Astrocyte (in vitro differentiated cells and primary cell): ENCODE measurements at regions not wholly inside any gene's neighbourhood (a gene's known extent, or its start where the extent isn't known, plus 50 kb on each side); places are given as distances from the start of the nearest gene placed in this dataset.

ENCODE experiments used
- DNase-seq: peaks from one replicate; pipeline ENCODE4 v3.0.0-alpha.2; 2010; ENCODE audit warnings: low read depth
- FAIRE-seq: peaks from 2 replicates; lab custom pipeline; 2011; peaks lifted over from hg19 to GRCh38; lab: Jason Lieb, UNC
- H2AFZ ChIP-seq: 2 replicates; pipeline ENCODE4 v1.6.0; 2012; ENCODE audit warnings: low read depth, low read length, inconsistent platforms
- H3K27ac ChIP-seq: 2 replicates; pipeline ENCODE4 v1.5.1; 2011; ENCODE audit warnings: low read depth, low read length, inconsistent platforms
- H3K27me3 ChIP-seq: 2 replicates; pipeline ENCODE4 v1.6.0; 2011; ENCODE audit warnings: low read length, inconsistent platforms; ENCODE audit not compliant: insufficient read depth
- H3K36me3 ChIP-seq: 2 replicates; pipeline ENCODE4 v1.5.1; 2011; ENCODE audit warnings: low read length, inconsistent platforms; ENCODE audit not compliant: insufficient read depth
- H3K4me1 ChIP-seq: 2 replicates; pipeline ENCODE4 v1.5.1; 2011; ENCODE audit warnings: low read length, inconsistent platforms; ENCODE audit not compliant: insufficient read depth
- H3K4me2 ChIP-seq: 2 replicates; pipeline ENCODE4 v1.6.0; 2012; ENCODE audit warnings: low read length, inconsistent platforms
- H3K4me3 ChIP-seq: 2 replicates; pipeline ENCODE4 v1.5.1; 2011; ENCODE audit warnings: low read depth, mild to moderate bottlenecking, low read length, inconsistent platforms; ENCODE audit not compliant: insufficient read depth
- H3K79me2 ChIP-seq: 2 replicates; pipeline ENCODE4 v1.6.0; 2012; ENCODE audit warnings: mild to moderate bottlenecking, low read length, inconsistent platforms; ENCODE audit not compliant: insufficient read depth
- H3K9ac ChIP-seq: 2 replicates; pipeline ENCODE4 v1.6.0; 2012; ENCODE audit warnings: mild to moderate bottlenecking, low read length, inconsistent platforms
- H3K9me3 ChIP-seq: 2 replicates; pipeline ENCODE4 v1.5.1; 2012; ENCODE audit warnings: low read depth, mild to moderate bottlenecking, low read length, inconsistent platforms; ENCODE audit not compliant: insufficient read depth
- H4K20me1 ChIP-seq: 2 replicates; pipeline ENCODE4 v1.6.0; 2012; ENCODE audit warnings: low read length, inconsistent platforms; ENCODE audit not compliant: insufficient read depth
- H3K27ac Mint-ChIP-seq: one replicate; pipeline ENCODE4 v1.8.0; 2021; ENCODE audit warnings: mild to moderate bottlenecking, mixed read lengths; ENCODE audit not compliant: unreplicated experiment
- H3K27me3 Mint-ChIP-seq: one replicate; pipeline ENCODE4 v1.8.0; 2021; ENCODE audit warnings: low read depth, mixed read lengths; ENCODE audit not compliant: unreplicated experiment
- H3K36me3 Mint-ChIP-seq: one replicate; pipeline ENCODE4 v1.8.0; 2021; ENCODE audit warnings: low read depth, mixed read lengths; ENCODE audit not compliant: unreplicated experiment
- H3K4me1 Mint-ChIP-seq: one replicate; pipeline ENCODE4 v1.8.0; 2021; ENCODE audit warnings: low read depth, mixed read lengths; ENCODE audit not compliant: unreplicated experiment
- H3K4me3 Mint-ChIP-seq: one replicate; pipeline ENCODE4 v1.8.0; 2021; ENCODE audit warnings: mild to moderate bottlenecking, moderate library complexity, mixed read lengths; ENCODE audit not compliant: unreplicated experiment
- H3K9me3 Mint-ChIP-seq: one replicate; pipeline ENCODE4 v1.8.0; 2021; ENCODE audit warnings: mild to moderate bottlenecking, mixed read lengths; ENCODE audit not compliant: unreplicated experiment
- EZH2 ChIP-seq: IDR thresholded peaks from 2 replicates; pipeline ENCODE4 v1.6.1; 2012; ENCODE audit warnings: mild to moderate bottlenecking, low read length, inconsistent platforms; ENCODE audit not compliant: insufficient read depth
- TF ChIP-seq, protein P1 (sequence below): IDR thresholded peaks from 2 replicates; pipeline ENCODE4 v1.5.1; 2011; ENCODE audit warnings: low read depth, mild to moderate bottlenecking, inconsistent platforms, low read length, moderate library complexity; ENCODE audit not compliant: insufficient read depth

DNA sequence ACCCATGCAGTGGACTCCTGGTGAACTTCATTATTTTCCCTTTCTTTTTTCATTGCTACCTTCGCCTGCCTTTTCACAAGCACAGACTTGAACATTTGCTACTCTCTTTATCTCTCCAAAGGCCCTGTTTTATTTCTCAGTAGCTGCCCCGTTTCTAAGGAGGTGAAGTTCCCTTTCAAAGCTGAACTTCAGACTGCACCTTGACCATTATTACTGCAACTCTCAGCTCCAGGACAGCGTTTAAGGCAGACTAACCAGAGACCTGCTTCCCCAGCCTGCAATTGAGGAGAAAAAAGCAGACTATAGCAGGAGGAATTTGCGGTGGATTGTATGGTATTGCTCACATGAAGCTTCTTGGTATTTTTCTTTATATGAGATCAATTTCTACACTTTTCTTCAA, 460.7 kb downstream of the CBLN4 start:
- no peaks in the 10 kb centered on the region for H3K4me1 Mint-ChIP-seq
- H3K27ac ChIP-seq = no peak overlapping the region
- no peak overlapping the region for H3K4me3 ChIP-seq
- H2AFZ ChIP-seq = no peak overlapping the region
- no peaks in the 10 kb centered on the region for H3K36me3 ChIP-seq
- H3K4me3 Mint-ChIP-seq = no peak overlapping the region
- FAIRE-seq (no peak), DNase-seq (no peak)
- no peaks in the 10 kb centered on the region for H3K9me3 Mint-ChIP-seq
- H4K20me1 ChIP-seq = no peaks in the 10 kb centered on the region
- H3K36me3 Mint-ChIP-seq = no peaks in the 10 kb centered on the region
- no peak overlapping the region for H3K9ac ChIP-seq
- no peak overlapping the region for H3K4me2 ChIP-seq
- no peak overlapping the region for H3K27ac Mint-ChIP-seq
- no peaks in the 10 kb centered on the region for H3K4me1 ChIP-seq
- no peaks in the 10 kb centered on the region for H3K27me3 ChIP-seq
- H3K79me2 ChIP-seq = no peaks in the 10 kb centered on the region
- no peaks in the 10 kb centered on the region for H3K9me3 ChIP-seq
- H3K27me3 Mint-ChIP-seq = no peaks in the 10 kb centered on the region
- TF ChIP-seq, protein P1, sequence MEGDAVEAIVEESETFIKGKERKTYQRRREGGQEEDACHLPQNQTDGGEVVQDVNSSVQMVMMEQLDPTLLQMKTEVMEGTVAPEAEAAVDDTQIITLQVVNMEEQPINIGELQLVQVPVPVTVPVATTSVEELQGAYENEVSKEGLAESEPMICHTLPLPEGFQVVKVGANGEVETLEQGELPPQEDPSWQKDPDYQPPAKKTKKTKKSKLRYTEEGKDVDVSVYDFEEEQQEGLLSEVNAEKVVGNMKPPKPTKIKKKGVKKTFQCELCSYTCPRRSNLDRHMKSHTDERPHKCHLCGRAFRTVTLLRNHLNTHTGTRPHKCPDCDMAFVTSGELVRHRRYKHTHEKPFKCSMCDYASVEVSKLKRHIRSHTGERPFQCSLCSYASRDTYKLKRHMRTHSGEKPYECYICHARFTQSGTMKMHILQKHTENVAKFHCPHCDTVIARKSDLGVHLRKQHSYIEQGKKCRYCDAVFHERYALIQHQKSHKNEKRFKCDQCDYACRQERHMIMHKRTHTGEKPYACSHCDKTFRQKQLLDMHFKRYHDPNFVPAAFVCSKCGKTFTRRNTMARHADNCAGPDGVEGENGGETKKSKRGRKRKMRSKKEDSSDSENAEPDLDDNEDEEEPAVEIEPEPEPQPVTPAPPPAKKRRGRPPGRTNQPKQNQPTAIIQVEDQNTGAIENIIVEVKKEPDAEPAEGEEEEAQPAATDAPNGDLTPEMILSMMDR = no peak
- TF ChIP-seq EZH2 = no peak

DNA sequence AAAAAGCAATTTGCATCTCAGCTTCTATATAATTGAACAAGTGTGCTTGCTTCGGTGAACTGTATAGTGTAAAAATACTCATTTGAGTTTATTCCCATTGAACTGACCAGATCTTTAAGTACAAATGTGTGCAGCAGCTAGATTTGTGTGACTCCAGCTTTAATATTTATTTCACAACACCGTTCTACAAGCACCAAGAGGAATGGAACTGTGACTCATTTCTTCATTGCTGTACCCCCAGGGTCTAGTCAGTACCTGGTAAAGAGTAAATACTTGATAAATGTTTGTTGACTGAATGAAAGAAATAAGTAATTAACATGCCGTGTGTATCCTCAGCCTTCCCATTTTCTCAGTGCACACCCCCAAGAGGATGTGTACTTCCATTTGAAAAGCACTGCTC, 464.8 kb downstream of the CBLN4 start:
- no peak overlapping the region for H2AFZ ChIP-seq
- H3K9me3 ChIP-seq = no peaks in the 10 kb centered on the region
- H3K27me3 ChIP-seq = no peaks in the 10 kb centered on the region
- H3K4me1 ChIP-seq = no peaks in the 10 kb centered on the region
- no peaks in the 10 kb centered on the region for H3K36me3 ChIP-seq
- no peaks in the 10 kb centered on the region for H3K4me1 Mint-ChIP-seq
- no peak overlapping the region for H3K27ac Mint-ChIP-seq
- H3K4me2 ChIP-seq = no peak overlapping the region
- no peak overlapping the region for H3K4me3 ChIP-seq
- no peak overlapping the region for H3K4me3 Mint-ChIP-seq
- no peak overlapping the region for H3K9ac ChIP-seq
- no peak overlapping the region for H3K27ac ChIP-seq
- H4K20me1 ChIP-seq = no peaks in the 10 kb centered on the region
- H3K27me3 Mint-ChIP-seq = no peaks in the 10 kb centered on the region
- H3K36me3 Mint-ChIP-seq = no peaks in the 10 kb centered on the region
- H3K79me2 ChIP-seq = no peaks in the 10 kb centered on the region
- DNase-seq (no peak), FAIRE-seq (no peak)
- H3K9me3 Mint-ChIP-seq = peaks cover 3% of the 10 kb centered on the region
- TF ChIP-seq EZH2 = no peak
- TF ChIP-seq, protein P1 = no peak

DNA sequence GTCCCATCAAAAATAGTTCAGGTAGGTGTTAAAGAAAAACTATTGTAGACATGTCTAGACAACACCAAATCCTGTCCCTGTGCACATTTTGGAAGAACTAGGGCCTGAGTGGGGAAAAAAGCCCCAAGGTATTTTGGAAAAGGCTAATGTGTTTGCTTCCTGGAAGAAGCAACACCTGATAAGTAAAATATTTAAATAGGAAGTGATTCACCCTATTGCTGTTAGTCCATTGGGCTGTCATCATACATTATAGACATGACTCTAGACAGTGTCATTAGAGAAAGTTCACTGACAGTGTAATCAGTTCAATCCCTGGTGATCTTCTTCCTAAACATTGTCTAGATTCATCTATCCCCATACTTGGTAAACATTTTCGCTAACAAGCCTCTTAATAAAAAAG, 465.3 kb downstream of the CBLN4 start:
- no peak overlapping the region for H3K27ac ChIP-seq
- H4K20me1 ChIP-seq = no peaks in the 10 kb centered on the region
- no peak overlapping the region for H3K4me2 ChIP-seq
- no peak for DNase-seq
- H3K27me3 ChIP-seq = no peaks in the 10 kb centered on the region
- no peaks in the 10 kb centered on the region for H3K27me3 Mint-ChIP-seq
- no peaks in the 10 kb centered on the region for H3K36me3 ChIP-seq
- peaks cover 4% of the 10 kb centered on the region for H3K9me3 Mint-ChIP-seq
- no peaks in the 10 kb centered on the region for H3K79me2 ChIP-seq
- H3K9me3 ChIP-seq = no peaks in the 10 kb centered on the region
- FAIRE-seq = no peak
- H3K36me3 Mint-ChIP-seq = no peaks in the 10 kb centered on the region
- no peak overlapping the region for H3K4me3 Mint-ChIP-seq
- no peak overlapping the region for H3K4me3 ChIP-seq
- no peaks in the 10 kb centered on the region for H3K4me1 Mint-ChIP-seq
- no peak overlapping the region for H3K9ac ChIP-seq
- H3K4me1 ChIP-seq = no peaks in the 10 kb centered on the region
- TF ChIP-seq, protein P1 = no peak
- TF ChIP-seq EZH2 = no peak
- H3K27ac Mint-ChIP-seq = no peak overlapping the region
- no peak overlapping the region for H2AFZ ChIP-seq
